Prostate gland (tissue), 2 donors: ENCODE measurements at regions not wholly inside any gene's neighbourhood (a gene's known extent, or its start where the extent isn't known, plus 50 kb on each side); places are given as distances from the start of the nearest gene placed in this dataset.

Source experiments
- POLR2A ChIP-seq: fragments of 450-650 bp; IDR thresholded peaks from one replicate; pipeline ENCODE4 v1.6.1; 2016; ENCODE audit warnings: antibody characterized with exemption, mild to moderate bottlenecking
- POLR2AphosphoS5 ChIP-seq: sonication (generic); formaldehyde crosslinking; IDR thresholded peaks from one replicate; pipeline ENCODE4 v1.6.1; 2017; ENCODE audit warnings: antibody characterized with exemption
- TF ChIP-seq, protein P1 (sequence below), 4 experiments: fragments of 200-600 bp in 2 of 4; fragments of 450-650 bp in 2 of 4; sonication (generic) in 2 of 4; IDR thresholded peaks; 1 replicate in 3 of 4; 2 replicates in 1 of 4; pipeline ENCODE4 v1.5.1; 2016 to 2019; ENCODE audit warnings: antibody characterized with exemption in 4 of 4, mild to moderate bottlenecking in 2 of 4, moderate library complexity in 2 of 4

DNA sequence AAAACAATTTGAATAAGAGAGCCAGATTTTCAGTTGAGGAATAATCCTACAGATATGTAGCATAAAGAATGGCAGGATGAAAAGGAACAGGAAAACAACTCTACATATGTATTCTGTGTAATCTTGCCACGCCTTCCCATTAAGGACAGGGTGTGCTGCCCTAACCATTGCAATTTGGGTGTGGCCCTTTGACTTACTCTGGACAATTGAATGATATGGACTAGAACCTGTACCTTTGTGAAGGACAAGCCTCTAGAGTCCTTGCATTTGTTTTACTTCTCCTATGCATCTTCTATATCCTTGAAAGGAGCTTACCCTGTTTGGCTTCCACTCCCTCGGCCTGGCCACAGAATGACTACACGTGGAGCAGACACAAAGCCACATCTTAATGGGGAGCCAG, 1261.6 kb upstream of the GBE1 start:
- TF ChIP-seq, protein P1, sequence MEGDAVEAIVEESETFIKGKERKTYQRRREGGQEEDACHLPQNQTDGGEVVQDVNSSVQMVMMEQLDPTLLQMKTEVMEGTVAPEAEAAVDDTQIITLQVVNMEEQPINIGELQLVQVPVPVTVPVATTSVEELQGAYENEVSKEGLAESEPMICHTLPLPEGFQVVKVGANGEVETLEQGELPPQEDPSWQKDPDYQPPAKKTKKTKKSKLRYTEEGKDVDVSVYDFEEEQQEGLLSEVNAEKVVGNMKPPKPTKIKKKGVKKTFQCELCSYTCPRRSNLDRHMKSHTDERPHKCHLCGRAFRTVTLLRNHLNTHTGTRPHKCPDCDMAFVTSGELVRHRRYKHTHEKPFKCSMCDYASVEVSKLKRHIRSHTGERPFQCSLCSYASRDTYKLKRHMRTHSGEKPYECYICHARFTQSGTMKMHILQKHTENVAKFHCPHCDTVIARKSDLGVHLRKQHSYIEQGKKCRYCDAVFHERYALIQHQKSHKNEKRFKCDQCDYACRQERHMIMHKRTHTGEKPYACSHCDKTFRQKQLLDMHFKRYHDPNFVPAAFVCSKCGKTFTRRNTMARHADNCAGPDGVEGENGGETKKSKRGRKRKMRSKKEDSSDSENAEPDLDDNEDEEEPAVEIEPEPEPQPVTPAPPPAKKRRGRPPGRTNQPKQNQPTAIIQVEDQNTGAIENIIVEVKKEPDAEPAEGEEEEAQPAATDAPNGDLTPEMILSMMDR (IDR thresholded peaks at IDR 0.05), result no peak
- TF ChIP-seq POLR2A (no peak), POLR2AphosphoS5 (no peak)
